Endodermal cell (in vitro differentiated cells): ENCODE measurements at regions not wholly inside any gene's neighbourhood (a gene's known extent, or its start where the extent isn't known, plus 50 kb on each side); places are given as distances from the start of the nearest gene placed in this dataset.

Experiments
- DNase-seq: peaks from one replicate; pipeline ENCODE4 v3.0.0-alpha.2; 2017
- H3K27ac ChIP-seq: 2 replicates; pipeline ENCODE4 v1.5.1; 2013; ENCODE audit warnings: mild to moderate bottlenecking, low read depth, low read length, moderate library complexity
- H3K27me3 ChIP-seq: 2 replicates; pipeline ENCODE4 v1.6.1; 2013; ENCODE audit warnings: mild to moderate bottlenecking, low read length, moderate library complexity; ENCODE audit not compliant: insufficient read depth, control insufficient read depth, poor library complexity, severe bottlenecking
- H3K36me3 ChIP-seq: 2 replicates; pipeline ENCODE4 v1.7.0; 2013; ENCODE audit warnings: mild to moderate bottlenecking, low read length, moderate library complexity; ENCODE audit not compliant: control insufficient read depth, insufficient read depth
- H3K4me1 ChIP-seq: one replicate; pipeline ENCODE4 v1.7.0; 2013; ENCODE audit warnings: low read length; ENCODE audit not compliant: control insufficient read depth, insufficient read depth
- H3K4me3 ChIP-seq: 2 replicates; pipeline ENCODE4 v1.5.1; 2013; ENCODE audit warnings: mild to moderate bottlenecking, low read length, moderate library complexity
- H3K9ac ChIP-seq: 2 replicates; pipeline ENCODE4 v1.6.1; 2013; ENCODE audit warnings: mild to moderate bottlenecking, low read length, moderate library complexity; ENCODE audit not compliant: poor library complexity, severe bottlenecking; ENCODE audit errors: extremely low read depth
- H3K9me3 ChIP-seq: 2 replicates; pipeline ENCODE4 v1.6.1; 2013; ENCODE audit warnings: mild to moderate bottlenecking, low read length, moderate library complexity; ENCODE audit not compliant: control insufficient read depth
- H3K27ac Mint-ChIP-seq: 2 replicates; pipeline ENCODE4 v1.8.0; 2020; ENCODE audit warnings: mixed read lengths
- H3K27me3 Mint-ChIP-seq: 2 replicates; pipeline ENCODE4 v1.8.0; 2021; ENCODE audit warnings: mild to moderate bottlenecking, mixed read lengths; ENCODE audit not compliant: insufficient read depth
- H3K36me3 Mint-ChIP-seq: 2 replicates; pipeline ENCODE4 v1.8.0; 2020; ENCODE audit warnings: low read depth, mixed read lengths
- H3K4me1 Mint-ChIP-seq: 2 replicates; pipeline ENCODE4 v1.8.0; 2020; ENCODE audit warnings: mixed read lengths
- H3K4me3 Mint-ChIP-seq: 2 replicates; pipeline ENCODE4 v1.8.0; 2020; ENCODE audit warnings: mild to moderate bottlenecking, moderate library complexity, mixed read lengths
- H3K9me3 Mint-ChIP-seq: 2 replicates; pipeline ENCODE4 v1.8.0; 2020; ENCODE audit warnings: mild to moderate bottlenecking, mixed read lengths
- CTCF ChIP-seq: fragments of 200-600 bp; sonication (generic); conservative IDR thresholded peaks from 2 replicates; pipeline ENCODE4 v1.5.0; 2021; ENCODE audit warnings: antibody characterized with exemption, mild to moderate bottlenecking
- WGBS, 2 experiments: methylation state at CpG; one replicate each; pipeline versions ENCODE4 v1.1.5 to v1.1.7; 2013; ENCODE audit warnings: missing lambda C conversion rate in 2 of 2, mixed read lengths in 1 of 2; ENCODE audit not compliant: insufficient coverage in 1 of 2, insufficient read length in 1 of 2; 5-methylcytosine and 5-hydroxymethylcytosine counted together

- H3K9ac ChIP-seq: no peak overlapping the region
- H3K27me3 ChIP-seq: no peaks in the 10 kb centered on the region
- peaks cover 10% of the 10 kb centered on the region for H3K4me1 ChIP-seq
- WGBS, 2 experiments: 100% methylated on average over 1 of the region's 1 CpG; no CpG with 5 or more reads in 1 of the 2 experiments
- no peak overlapping the region for H3K27ac ChIP-seq
- no peak overlapping the region for H3K4me3 Mint-ChIP-seq
- H3K4me3 ChIP-seq: no peak overlapping the region
- H3K9me3 Mint-ChIP-seq: peaks cover 22% of the 10 kb centered on the region
- no peak for TF ChIP-seq CTCF
- no peaks in the 10 kb centered on the region for H3K36me3 ChIP-seq
- no peaks in the 10 kb centered on the region for H3K36me3 Mint-ChIP-seq
- H3K27ac Mint-ChIP-seq: no peak overlapping the region
- H3K27me3 Mint-ChIP-seq: peaks cover 3% of the 10 kb centered on the region
- H3K4me1 Mint-ChIP-seq: peaks cover 33% of the 10 kb centered on the region
- DNase-seq: no peak
- peaks cover 19% of the 10 kb centered on the region for H3K9me3 ChIP-seq
These were observed 209.5 kb upstream of the MMADHC start for GRCh38 chr2:149797030-149797429.

GRCh38 chr2:149789549-149789948 lies 202.0 kb upstream of the MMADHC start:
- no peaks in the 10 kb centered on the region for H3K36me3 ChIP-seq
- Mint-ChIP-seq H3K27ac (no peak overlapping the region), H3K27me3 (peaks cover 3% of the 10 kb centered on the region), H3K36me3 (no peaks in the 10 kb centered on the region), H3K4me1 (no peaks in the 10 kb centered on the region), H3K4me3 (no peak overlapping the region), H3K9me3 (peaks cover 9% of the 10 kb centered on the region)
- no peaks in the 10 kb centered on the region for H3K9me3 ChIP-seq
- H3K9ac ChIP-seq: no peak overlapping the region
- no peaks in the 10 kb centered on the region for H3K4me1 ChIP-seq
- no peak for DNase-seq
- H3K27ac ChIP-seq: no peak overlapping the region
- no peaks in the 10 kb centered on the region for H3K27me3 ChIP-seq
- no peak overlapping the region for H3K4me3 ChIP-seq
- WGBS, 2 experiments: 96 to 100% methylated on average over 1 to 3 of the region's 3 CpGs
- TF ChIP-seq CTCF: no peak

- peaks cover 6% of the 10 kb centered on the region for H3K9me3 Mint-ChIP-seq
- 67 to 86% methylated on average over 1 of the region's 1 CpG for WGBS, 2 experiments
- no peaks in the 10 kb centered on the region for H3K4me1 ChIP-seq
- no peak for TF ChIP-seq CTCF
- no peaks in the 10 kb centered on the region for H3K27me3 ChIP-seq
- no peak overlapping the region for H3K27ac ChIP-seq
- peaks cover 2% of the 10 kb centered on the region for H3K27me3 Mint-ChIP-seq
- no peaks in the 10 kb centered on the region for H3K36me3 Mint-ChIP-seq
- H3K4me3 ChIP-seq: no peak overlapping the region
- DNase-seq: no peak
- no peaks in the 10 kb centered on the region for H3K36me3 ChIP-seq
- no peak overlapping the region for H3K9ac ChIP-seq
- no peak overlapping the region for H3K4me3 Mint-ChIP-seq
- no peaks in the 10 kb centered on the region for H3K9me3 ChIP-seq
- H3K27ac Mint-ChIP-seq: no peak overlapping the region
- no peaks in the 10 kb centered on the region for H3K4me1 Mint-ChIP-seq
These were observed 199.6 kb upstream of the MMADHC start for GRCh38 chr2:149787206-149787605.
